ENCODE measurements at regions not wholly inside any gene's neighbourhood (a gene's known extent, or its start where the extent isn't known, plus 50 kb on each side); places are given as distances from the start of the nearest gene placed in this dataset.

DNA sequence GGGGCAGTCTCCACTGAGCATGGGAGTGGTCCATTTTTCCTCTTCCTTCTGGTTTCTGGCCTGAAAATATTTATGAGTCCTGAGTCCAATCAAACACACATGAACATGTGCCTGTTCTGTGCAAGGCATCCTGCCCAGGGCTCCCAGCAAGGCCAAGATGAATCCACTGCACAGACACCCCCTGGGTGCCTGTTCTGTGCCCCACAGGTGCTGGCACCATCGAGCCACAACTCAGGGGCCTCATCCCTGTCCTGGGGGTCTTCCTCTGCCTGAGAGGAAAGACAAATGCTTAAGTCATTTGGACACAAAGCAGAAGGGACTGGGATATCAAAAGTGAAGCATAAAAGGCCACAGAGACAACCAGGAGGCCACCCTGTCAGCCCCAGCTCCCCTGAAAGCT lies 87.4 kb upstream of the IQSEC1 start:
- TF ChIP-seq, protein P1, sequence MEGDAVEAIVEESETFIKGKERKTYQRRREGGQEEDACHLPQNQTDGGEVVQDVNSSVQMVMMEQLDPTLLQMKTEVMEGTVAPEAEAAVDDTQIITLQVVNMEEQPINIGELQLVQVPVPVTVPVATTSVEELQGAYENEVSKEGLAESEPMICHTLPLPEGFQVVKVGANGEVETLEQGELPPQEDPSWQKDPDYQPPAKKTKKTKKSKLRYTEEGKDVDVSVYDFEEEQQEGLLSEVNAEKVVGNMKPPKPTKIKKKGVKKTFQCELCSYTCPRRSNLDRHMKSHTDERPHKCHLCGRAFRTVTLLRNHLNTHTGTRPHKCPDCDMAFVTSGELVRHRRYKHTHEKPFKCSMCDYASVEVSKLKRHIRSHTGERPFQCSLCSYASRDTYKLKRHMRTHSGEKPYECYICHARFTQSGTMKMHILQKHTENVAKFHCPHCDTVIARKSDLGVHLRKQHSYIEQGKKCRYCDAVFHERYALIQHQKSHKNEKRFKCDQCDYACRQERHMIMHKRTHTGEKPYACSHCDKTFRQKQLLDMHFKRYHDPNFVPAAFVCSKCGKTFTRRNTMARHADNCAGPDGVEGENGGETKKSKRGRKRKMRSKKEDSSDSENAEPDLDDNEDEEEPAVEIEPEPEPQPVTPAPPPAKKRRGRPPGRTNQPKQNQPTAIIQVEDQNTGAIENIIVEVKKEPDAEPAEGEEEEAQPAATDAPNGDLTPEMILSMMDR (IDR thresholded peaks at IDR 0.05; ENCODE audit: low read depth, low read length), result no peak
- no peaks in the 10 kb centered on the region for H3K4me1 ChIP-seq

DNA sequence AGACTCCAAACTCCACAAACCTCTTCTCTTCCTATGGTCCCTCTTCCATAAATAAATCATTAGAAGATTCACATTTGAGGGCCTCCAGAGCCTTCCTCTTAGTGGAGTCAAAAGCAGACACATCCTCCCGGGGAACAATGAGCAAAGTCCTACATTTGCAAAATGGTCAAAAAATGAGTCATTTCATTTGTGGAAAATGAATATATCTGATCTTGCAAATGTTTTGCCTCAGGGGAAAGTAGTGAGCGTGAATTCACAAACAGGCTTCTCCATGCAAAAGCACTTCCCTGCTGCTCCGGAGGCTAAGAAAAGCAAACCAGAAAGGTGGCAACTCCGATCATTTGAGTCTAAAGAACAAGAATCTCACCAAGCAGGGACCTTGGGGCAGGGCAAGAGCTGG lies 86.7 kb upstream of the IQSEC1 start:
- Histone ChIP-seq H3K9me3 (no peaks in the 10 kb centered on the region), H3K27me3 (no peaks in the 10 kb centered on the region), H3K4me1 (no peaks in the 10 kb centered on the region), H3K4me3 (ENCODE audit: low read depth, low read length) (no peak overlapping the region), H3K36me3 (no peaks in the 10 kb centered on the region)
- no peak for DNase-seq
- TF ChIP-seq, protein P1 (IDR thresholded peaks at IDR 0.05; ENCODE audit: low read depth, low read length), result no peak

More for the DNA sequence above, 87.4 kb upstream of the IQSEC1 start:
- H3K9me3 ChIP-seq, result no peaks in the 10 kb centered on the region
- no peak overlapping the region for H3K4me3 ChIP-seq (ENCODE audit: low read depth, low read length)
- DNase-seq, result no peak
- no peaks in the 10 kb centered on the region for H3K36me3 ChIP-seq
- H3K27me3 ChIP-seq, result no peaks in the 10 kb centered on the region

DNA sequence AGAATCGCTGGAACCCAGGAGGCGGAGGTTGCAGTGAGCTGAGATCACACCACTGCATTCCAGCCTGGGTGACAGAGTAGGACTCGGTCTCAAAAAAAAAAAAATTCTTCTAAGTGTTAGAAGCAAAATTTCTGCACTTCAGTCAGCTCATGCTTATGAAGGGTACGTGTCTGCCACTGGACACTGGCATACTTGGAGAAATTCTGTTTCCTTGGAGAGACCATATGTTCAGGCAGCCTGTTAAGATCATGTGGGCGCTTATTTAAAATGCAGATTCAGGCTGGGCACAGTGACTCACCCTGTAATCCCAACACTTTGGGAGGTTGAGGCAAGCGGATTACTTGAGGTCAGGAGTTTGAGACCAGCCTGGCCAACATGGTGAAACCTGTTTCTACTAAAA lies 85.6 kb upstream of the IQSEC1 start:
- DNase-seq, result no peak
- H3K4me3 ChIP-seq (ENCODE audit: low read depth, low read length), result no peak overlapping the region
- H3K27me3 ChIP-seq, result no peaks in the 10 kb centered on the region
- H3K9me3 ChIP-seq, result no peaks in the 10 kb centered on the region
- H3K4me1 ChIP-seq, result no peaks in the 10 kb centered on the region
- TF ChIP-seq, protein P1 (IDR thresholded peaks at IDR 0.05; ENCODE audit: low read depth, low read length), result no peak
- H3K36me3 ChIP-seq, result no peaks in the 10 kb centered on the region

DNA sequence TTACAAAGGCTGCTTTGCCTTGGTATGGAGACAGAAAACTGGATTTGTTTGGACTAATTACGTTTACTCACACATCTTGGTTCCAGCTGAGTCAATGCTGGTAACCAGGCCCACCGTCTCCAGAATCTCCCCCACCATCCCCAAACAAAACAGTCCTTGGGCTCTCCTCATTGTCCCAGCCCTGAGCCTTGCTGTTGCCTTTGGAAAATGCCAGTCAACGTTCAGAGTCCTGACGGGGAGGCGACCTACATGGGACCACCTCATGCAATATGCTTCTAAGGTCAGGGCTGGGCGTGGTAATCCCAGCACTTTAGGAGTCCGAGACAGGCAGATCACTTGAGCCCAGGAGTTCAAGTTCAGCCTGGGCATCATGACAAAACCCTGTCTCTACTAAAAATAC lies 85.2 kb upstream of the IQSEC1 start:
- TF ChIP-seq, protein P1 (IDR thresholded peaks at IDR 0.05; ENCODE audit: low read depth, low read length), result no peak
- H3K27me3 ChIP-seq, result no peaks in the 10 kb centered on the region
- H3K4me3 ChIP-seq (ENCODE audit: low read depth, low read length), result no peak overlapping the region
- H3K4me1 ChIP-seq, result no peaks in the 10 kb centered on the region
- H3K9me3 ChIP-seq, result no peaks in the 10 kb centered on the region
- no peak for DNase-seq
- no peaks in the 10 kb centered on the region for H3K36me3 ChIP-seq

DNA sequence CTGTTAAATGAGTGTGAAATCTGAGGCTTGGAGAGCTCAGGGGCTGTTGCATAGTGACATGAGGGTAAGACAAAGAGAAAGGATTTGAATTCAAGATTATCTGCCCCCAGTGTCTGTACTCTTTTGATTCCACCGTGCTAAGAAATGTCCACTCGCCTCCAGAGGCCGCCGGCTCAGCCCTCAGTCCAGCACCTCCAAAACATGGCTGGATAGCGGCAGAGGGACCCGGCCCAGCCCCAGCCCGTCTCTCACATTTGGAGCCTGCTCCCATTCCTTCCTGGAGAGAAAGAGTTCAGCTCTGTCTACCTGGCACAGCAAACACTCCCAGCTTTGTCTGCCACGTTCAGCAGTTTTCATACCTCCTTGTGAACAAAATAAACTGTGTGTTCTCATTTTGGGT lies 84.8 kb upstream of the IQSEC1 start:
- H3K36me3 ChIP-seq, result no peaks in the 10 kb centered on the region
- TF ChIP-seq, protein P1 (IDR thresholded peaks at IDR 0.05; ENCODE audit: low read depth, low read length), result no peak
- DNase-seq, result no peak
- H3K4me3 ChIP-seq (ENCODE audit: low read depth, low read length), result no peak overlapping the region
- no peaks in the 10 kb centered on the region for H3K27me3 ChIP-seq
- H3K9me3 ChIP-seq, result no peaks in the 10 kb centered on the region
- H3K4me1 ChIP-seq, result no peaks in the 10 kb centered on the region

DNA sequence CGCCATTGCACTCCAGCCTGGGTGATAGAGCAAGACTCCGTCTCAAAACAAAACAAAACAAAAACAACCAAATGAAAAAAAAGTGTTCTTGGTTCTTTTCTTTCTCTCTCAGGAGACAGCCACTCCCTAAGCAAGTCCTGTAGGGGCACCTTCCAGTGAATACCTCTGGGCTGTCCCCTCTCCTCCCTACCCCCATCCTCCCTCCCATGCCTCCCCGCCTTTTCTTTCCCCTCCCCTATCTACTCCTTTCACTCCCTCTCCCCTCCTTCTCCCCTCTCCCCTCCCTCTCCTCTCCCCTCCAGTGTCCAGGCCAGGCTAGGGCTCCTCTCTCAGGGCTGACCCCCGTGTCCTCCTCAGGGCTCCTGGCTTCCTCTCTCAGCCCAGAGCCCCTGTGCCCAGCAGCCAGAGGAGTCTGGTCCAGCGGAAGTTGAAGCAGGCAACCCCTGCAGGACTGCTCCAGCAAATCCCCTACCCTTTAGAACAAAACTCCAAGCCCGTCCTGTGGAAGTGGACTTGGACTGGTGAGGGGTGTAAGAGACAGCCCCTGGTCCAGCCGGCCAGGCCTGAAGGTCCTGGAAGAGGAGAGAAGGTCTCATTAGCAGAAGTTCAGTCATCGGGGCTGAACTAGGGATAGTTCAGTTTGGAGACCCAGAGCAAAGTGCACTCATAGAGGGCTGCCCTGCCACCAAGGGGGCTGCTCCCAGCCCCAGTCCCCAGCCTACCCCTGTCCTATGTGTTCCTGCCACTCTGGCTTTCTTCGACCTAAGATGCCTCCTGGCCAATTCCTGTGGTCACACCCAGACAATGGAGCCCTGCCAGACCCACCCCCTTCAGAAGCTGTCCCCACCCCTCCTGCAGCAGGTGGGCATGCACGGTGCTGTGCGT lies 79.8 kb upstream of the IQSEC1 start:
- H3K27me3 ChIP-seq, result no peaks in the 10 kb centered on the region
- TF ChIP-seq, protein P1 (IDR thresholded peaks at IDR 0.05; ENCODE audit: low read depth, low read length), result no peak
- H3K9me3 ChIP-seq, result no peaks in the 10 kb centered on the region
- DNase-seq, result no peak
- no peaks in the 10 kb centered on the region for H3K36me3 ChIP-seq
- H3K4me1 ChIP-seq, result no peaks in the 10 kb centered on the region
- H3K4me3 ChIP-seq (ENCODE audit: low read depth, low read length), result no peak overlapping the region
